Effector memory CD4-positive, alpha-beta T cell (primary cell): ENCODE measurements at regions not wholly inside any gene's neighbourhood (a gene's known extent, or its start where the extent isn't known, plus 50 kb on each side); places are given as distances from the start of the nearest gene placed in this dataset.
"Not testable (repeated sequence)": the region's sequence is repeated elsewhere in the genome, so short reads cannot be mapped to it uniquely, and the experiment has no call there.

Source experiments
- DNase-seq, 3 donors: peaks; one replicate each; pipeline ENCODE4 v3.0.0-alpha.2; 2020
- H3K27ac ChIP-seq: 2 replicates; pipeline ENCODE4 v1.7.0; 2013; ENCODE audit warnings: mild to moderate bottlenecking, low read length, moderate library complexity; ENCODE audit not compliant: insufficient read depth, poor library complexity, severe bottlenecking
- H3K27me3 ChIP-seq: replicated peaks from 2 replicates; pipeline ENCODE4 v1.7.0; 2013; ENCODE audit warnings: mild to moderate bottlenecking, low read length; ENCODE audit not compliant: insufficient read depth, control insufficient read depth, poor library complexity, severe bottlenecking
- H3K36me3 ChIP-seq: 2 replicates; pipeline ENCODE4 v1.7.0; 2013; ENCODE audit warnings: mild to moderate bottlenecking, low read length, moderate library complexity; ENCODE audit not compliant: control insufficient read depth, insufficient read depth
- H3K4me1 ChIP-seq: 2 replicates; pipeline ENCODE4 v1.7.0; 2013; ENCODE audit warnings: low read length, mild to moderate bottlenecking; ENCODE audit not compliant: control insufficient read depth, insufficient read depth, poor library complexity, severe bottlenecking
- H3K4me3 ChIP-seq: 2 replicates; pipeline ENCODE4 v1.7.0; 2013; ENCODE audit warnings: low read length, low read depth, mild to moderate bottlenecking; ENCODE audit not compliant: insufficient read depth, poor library complexity, severe bottlenecking
- H3K9me3 ChIP-seq: 2 replicates; pipeline ENCODE4 v1.7.0; 2013; ENCODE audit warnings: mild to moderate bottlenecking, low read length, moderate library complexity; ENCODE audit not compliant: control insufficient read depth

GRCh38 chr3:16011376-16011775 is 163.1 kb upstream of the GALNT15 start:
- no peaks in the 10 kb centered on the region for H3K4me1 ChIP-seq
- H3K27me3 ChIP-seq: no peaks in the 10 kb centered on the region
- no peaks in the 10 kb centered on the region for H3K9me3 ChIP-seq
- H3K27ac ChIP-seq: no peak overlapping the region
- no peak overlapping the region for H3K4me3 ChIP-seq
- no peaks in the 10 kb centered on the region for H3K36me3 ChIP-seq
- DNase-seq: no peak

GRCh38 chr3:16012086-16012485 is 162.4 kb upstream of the GALNT15 start:
- no peak overlapping the region for H3K27ac ChIP-seq
- no peaks in the 10 kb centered on the region for H3K27me3 ChIP-seq
- H3K36me3 ChIP-seq: no peaks in the 10 kb centered on the region
- no peaks in the 10 kb centered on the region for H3K9me3 ChIP-seq
- no peak for DNase-seq
- H3K4me1 ChIP-seq: no peaks in the 10 kb centered on the region
- no peak overlapping the region for H3K4me3 ChIP-seq

GRCh38 chr3:16013568-16013967 is 160.9 kb upstream of the GALNT15 start:
- H3K4me1 ChIP-seq: no peaks in the 10 kb centered on the region

GRCh38 chr3:16021801-16022200 is 152.7 kb upstream of the GALNT15 start:
- not testable (repeated sequence) for H3K27me3 ChIP-seq, H3K27ac ChIP-seq, H3K9me3 ChIP-seq, DNase-seq, H3K4me3 ChIP-seq, H3K4me1 ChIP-seq, H3K36me3 ChIP-seq

More at GRCh38 chr3:16013568-16013967, 160.9 kb upstream of the GALNT15 start:
- no peak overlapping the region for H3K27ac ChIP-seq
- no peaks in the 10 kb centered on the region for H3K9me3 ChIP-seq
- no peak for DNase-seq
- H3K4me3 ChIP-seq: no peak overlapping the region
- H3K36me3 ChIP-seq: no peaks in the 10 kb centered on the region
- H3K27me3 ChIP-seq: no peaks in the 10 kb centered on the region

GRCh38 chr3:16023881-16024280 is 150.6 kb upstream of the GALNT15 start:
- not testable (repeated sequence) for H3K4me3 ChIP-seq, H3K9me3 ChIP-seq, DNase-seq, H3K27ac ChIP-seq, H3K27me3 ChIP-seq, H3K4me1 ChIP-seq, H3K36me3 ChIP-seq

- Histone ChIP-seq H3K36me3 (no peaks in the 10 kb centered on the region), H3K27me3 (no peaks in the 10 kb centered on the region), H3K4me3 (no peak overlapping the region), H3K27ac (no peak overlapping the region), H3K9me3 (no peaks in the 10 kb centered on the region), H3K4me1 (no peaks in the 10 kb centered on the region)
- DNase-seq: no peak
Measured at GRCh38 chr3:16024548-16024947, 149.9 kb upstream of the GALNT15 start.

- Histone ChIP-seq H3K36me3 (no peaks in the 10 kb centered on the region), H3K27ac (no peak overlapping the region)
- no peak for DNase-seq
Measured at GRCh38 chr3:16026753-16027152, 147.7 kb upstream of the GALNT15 start.

GRCh38 chr3:16028604-16029003 is 145.9 kb upstream of the GALNT15 start:
- DNase-seq: no peak
- Histone ChIP-seq H3K4me1 (no peaks in the 10 kb centered on the region), H3K27me3 (no peaks in the 10 kb centered on the region), H3K27ac (no peak overlapping the region), H3K4me3 (no peak overlapping the region), H3K9me3 (no peaks in the 10 kb centered on the region), H3K36me3 (no peaks in the 10 kb centered on the region)

More at GRCh38 chr3:16026753-16027152, 147.7 kb upstream of the GALNT15 start:
- H3K9me3 ChIP-seq: no peaks in the 10 kb centered on the region
- H3K27me3 ChIP-seq: no peaks in the 10 kb centered on the region
- H3K4me3 ChIP-seq: no peak overlapping the region
- H3K4me1 ChIP-seq: no peaks in the 10 kb centered on the region

GRCh38 chr3:16030342-16030741 is 144.1 kb upstream of the GALNT15 start:
- Histone ChIP-seq H3K36me3 (no peaks in the 10 kb centered on the region), H3K27ac (no peak overlapping the region), H3K9me3 (no peaks in the 10 kb centered on the region), H3K27me3 (no peaks in the 10 kb centered on the region), H3K4me3 (no peak overlapping the region), H3K4me1 (no peaks in the 10 kb centered on the region)
- no peak for DNase-seq

- DNase-seq: no peak
- Histone ChIP-seq H3K27ac (no peak overlapping the region), H3K4me3 (no peak overlapping the region), H3K9me3 (no peaks in the 10 kb centered on the region), H3K36me3 (no peaks in the 10 kb centered on the region), H3K4me1 (no peaks in the 10 kb centered on the region), H3K27me3 (no peaks in the 10 kb centered on the region)
Measured at GRCh38 chr3:16031434-16031833, 143.0 kb upstream of the GALNT15 start.
